ENCODE measurements at regions not wholly inside any gene's neighbourhood (a gene's known extent, or its start where the extent isn't known, plus 50 kb on each side); places are given as distances from the start of the nearest gene placed in this dataset.

GRCh38 chr4:184310881-184311709 is 93.4 kb upstream of the ENPP6 start:
- no peak for DNase-seq (ENCODE audit: low read depth in 1 of 2, low spot score in 1 of 2)

GRCh38 chr4:184310171-184310567 is 92.5 kb upstream of the ENPP6 start:
- DNase-seq (ENCODE audit: low read depth in 1 of 2, low spot score in 1 of 2): peak in 1 of 2 donors; percentile 20

- DNase-seq (ENCODE audit: low read depth in 1 of 2, low spot score in 1 of 2): no peak
These were observed 91.8 kb upstream of the ENPP6 start for GRCh38 chr4:184309241-184310170.

GRCh38 chr4:184306949-184307348 is 89.3 kb upstream of the ENPP6 start:
- no peak for DNase-seq (ENCODE audit: low read depth in 1 of 2, low spot score in 1 of 2)

- DNase-seq (ENCODE audit: low read depth in 1 of 2, low spot score in 1 of 2): no peak
These were observed 88.8 kb upstream of the ENPP6 start for GRCh38 chr4:184306470-184306869.

- DNase-seq (ENCODE audit: low read depth in 1 of 2, low spot score in 1 of 2): no peak
These were observed 83.1 kb upstream of the ENPP6 start for GRCh38 chr4:184300816-184301215.

- DNase-seq (ENCODE audit: low read depth in 1 of 2, low spot score in 1 of 2): no peak
These were observed 80.6 kb upstream of the ENPP6 start for GRCh38 chr4:184298254-184298653.

GRCh38 chr4:184295206-184295605 is 77.5 kb upstream of the ENPP6 start:
- DNase-seq (ENCODE audit: low read depth in 1 of 2, low spot score in 1 of 2): no peak

GRCh38 chr4:184294606-184295133 is 77.0 kb upstream of the ENPP6 start:
- DNase-seq (ENCODE audit: low read depth in 1 of 2, low spot score in 1 of 2): no peak

- no peak for DNase-seq (ENCODE audit: low read depth in 1 of 2, low spot score in 1 of 2)
These were observed 75.9 kb upstream of the ENPP6 start for GRCh38 chr4:184293552-184293951.

GRCh38 chr4:184292877-184293276 is 75.2 kb upstream of the ENPP6 start:
- no peak for DNase-seq (ENCODE audit: low read depth in 1 of 2, low spot score in 1 of 2)

GRCh38 chr4:184292465-184292867 is 74.8 kb upstream of the ENPP6 start:
- no peak for DNase-seq (ENCODE audit: low read depth in 1 of 2, low spot score in 1 of 2)

GRCh38 chr4:184289179-184289535 is 71.5 kb upstream of the ENPP6 start:
- no peak for DNase-seq (ENCODE audit: low read depth in 1 of 2, low spot score in 1 of 2)

GRCh38 chr4:184288451-184289178 is 70.9 kb upstream of the ENPP6 start:
- DNase-seq (ENCODE audit: low read depth in 1 of 2, low spot score in 1 of 2): no peak

- DNase-seq (ENCODE audit: low read depth in 1 of 2, low spot score in 1 of 2): no peak
These were observed 70.1 kb upstream of the ENPP6 start for GRCh38 chr4:184287697-184288255.

GRCh38 chr4:184286358-184286757 is 68.7 kb upstream of the ENPP6 start:
- DNase-seq (ENCODE audit: low read depth in 1 of 2, low spot score in 1 of 2): no peak

GRCh38 chr4:184284742-184285141 is 67.1 kb upstream of the ENPP6 start:
- DNase-seq (ENCODE audit: low read depth in 1 of 2, low spot score in 1 of 2): no peak

- no peak for DNase-seq (ENCODE audit: low read depth in 1 of 2, low spot score in 1 of 2)
These were observed 66.6 kb upstream of the ENPP6 start for GRCh38 chr4:184284336-184284690.

GRCh38 chr4:184283659-184284335 is 66.1 kb upstream of the ENPP6 start:
- DNase-seq (ENCODE audit: low read depth in 1 of 2, low spot score in 1 of 2): no peak

- DNase-seq (ENCODE audit: low read depth in 1 of 2, low spot score in 1 of 2): no peak
These were observed 65.4 kb upstream of the ENPP6 start for GRCh38 chr4:184282895-184283654.

Measured in activated T-helper 1 cell treated with anti-CD3 and anti-CD28 coated beads, Interleukin-2, amount 50 U/mL, for 16 hours (primary cell).